Gastroesophageal sphincter (tissue), 3 donors: ENCODE measurements at regions not wholly inside any gene's neighbourhood (a gene's known extent, or its start where the extent isn't known, plus 50 kb on each side); places are given as distances from the start of the nearest gene placed in this dataset.

Experiments used
- EP300 ChIP-seq: sonication (generic); formaldehyde crosslinking; IDR thresholded peaks from one replicate; pipeline ENCODE4 v1.6.1; 2017; ENCODE audit warnings: antibody characterized with exemption, mild to moderate bottlenecking
- POLR2A ChIP-seq, 2 donors: fragments of 450-650 bp; IDR thresholded peaks; one replicate each; pipeline ENCODE4 v1.6.1; 2017; ENCODE audit warnings: antibody characterized with exemption in 2 of 2, mild to moderate bottlenecking in 2 of 2, moderate library complexity in 1 of 2
- POLR2AphosphoS5 ChIP-seq: sonication (generic); formaldehyde crosslinking; IDR thresholded peaks from one replicate; pipeline ENCODE4 v1.6.1; 2017; ENCODE audit warnings: antibody characterized with exemption
- TF ChIP-seq, protein P1 (sequence below), 4 experiments: fragments of 200-600 bp in 2 of 4; fragments of 450-650 bp in 2 of 4; sonication (generic) in 1 of 4; IDR thresholded peaks; one replicate each; pipeline ENCODE4 v1.5.1; 2017 to 2019; ENCODE audit warnings: antibody characterized with exemption in 4 of 4, mild to moderate bottlenecking in 2 of 4, moderate library complexity in 2 of 4

DNA sequence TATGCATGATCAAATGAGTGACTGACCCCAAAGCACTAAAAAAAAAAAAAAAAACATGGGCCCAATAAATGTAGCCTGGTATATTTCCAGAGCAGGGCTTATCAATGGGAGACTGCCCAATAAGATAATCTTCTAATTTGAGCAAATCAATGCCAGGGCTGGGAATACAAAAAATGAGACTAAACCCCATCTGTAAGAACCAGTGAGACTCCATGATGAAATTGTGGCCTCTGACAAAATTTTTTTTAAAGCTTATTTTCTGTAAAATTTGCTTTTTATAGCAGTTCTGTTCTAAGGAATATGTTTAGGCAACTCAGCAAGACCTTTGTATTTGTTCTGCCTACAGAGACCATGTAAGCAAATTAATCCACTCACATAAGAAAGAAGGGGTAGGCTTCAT is 186.8 kb upstream of the CCDC150 start:
- TF ChIP-seq, protein P1, sequence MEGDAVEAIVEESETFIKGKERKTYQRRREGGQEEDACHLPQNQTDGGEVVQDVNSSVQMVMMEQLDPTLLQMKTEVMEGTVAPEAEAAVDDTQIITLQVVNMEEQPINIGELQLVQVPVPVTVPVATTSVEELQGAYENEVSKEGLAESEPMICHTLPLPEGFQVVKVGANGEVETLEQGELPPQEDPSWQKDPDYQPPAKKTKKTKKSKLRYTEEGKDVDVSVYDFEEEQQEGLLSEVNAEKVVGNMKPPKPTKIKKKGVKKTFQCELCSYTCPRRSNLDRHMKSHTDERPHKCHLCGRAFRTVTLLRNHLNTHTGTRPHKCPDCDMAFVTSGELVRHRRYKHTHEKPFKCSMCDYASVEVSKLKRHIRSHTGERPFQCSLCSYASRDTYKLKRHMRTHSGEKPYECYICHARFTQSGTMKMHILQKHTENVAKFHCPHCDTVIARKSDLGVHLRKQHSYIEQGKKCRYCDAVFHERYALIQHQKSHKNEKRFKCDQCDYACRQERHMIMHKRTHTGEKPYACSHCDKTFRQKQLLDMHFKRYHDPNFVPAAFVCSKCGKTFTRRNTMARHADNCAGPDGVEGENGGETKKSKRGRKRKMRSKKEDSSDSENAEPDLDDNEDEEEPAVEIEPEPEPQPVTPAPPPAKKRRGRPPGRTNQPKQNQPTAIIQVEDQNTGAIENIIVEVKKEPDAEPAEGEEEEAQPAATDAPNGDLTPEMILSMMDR (IDR thresholded peaks at IDR 0.05): no peak
- TF ChIP-seq EP300 (no peak), POLR2A (IDR thresholded peaks at IDR 0.05) (no peak), POLR2AphosphoS5 (no peak)
